Activated CD4-positive, alpha-beta T cell treated with anti-CD3 and anti-CD28 coated beads, Interleukin-2, amount 50 U/mL, for 48 hours (primary cell): ENCODE measurements at regions not wholly inside any gene's neighbourhood (a gene's known extent, or its start where the extent isn't known, plus 50 kb on each side); places are given as distances from the start of the nearest gene placed in this dataset.

Experiments used
- DNase-seq, 2 experiments: peaks; one replicate each; pipeline ENCODE4 v3.0.0-alpha.2; 2020

DNA sequence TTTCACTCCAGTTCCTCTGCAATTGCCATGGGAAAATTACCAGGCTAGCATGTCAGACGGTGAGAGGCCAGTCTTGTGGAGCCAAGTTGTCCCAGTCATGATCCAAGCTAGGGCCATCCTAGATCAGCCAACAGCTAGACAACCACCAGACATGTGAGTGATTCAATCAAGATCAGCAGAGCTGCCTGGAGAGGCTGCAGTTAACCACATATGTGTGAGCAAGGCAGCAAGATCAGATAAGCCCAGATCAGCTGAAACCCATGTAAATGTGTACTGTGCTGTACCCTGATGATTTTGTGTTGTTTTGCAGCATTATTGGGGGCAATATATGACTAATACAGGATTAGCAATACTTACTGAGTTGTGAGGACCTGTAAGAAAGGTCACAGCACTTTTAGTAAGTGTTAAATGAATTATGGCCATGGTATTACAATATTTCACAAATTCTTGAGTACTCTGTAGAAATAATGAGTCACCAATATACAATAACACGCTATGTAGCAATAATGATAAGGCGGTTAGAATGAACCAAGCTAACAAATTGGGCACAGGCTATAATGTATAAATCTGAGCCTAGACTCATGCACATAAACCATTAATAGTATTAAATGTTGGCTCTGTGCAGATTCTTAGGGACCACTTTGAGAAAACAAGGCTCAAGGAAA, 91.4 kb downstream of the SUDS3 start:
- no peak for DNase-seq

DNA sequence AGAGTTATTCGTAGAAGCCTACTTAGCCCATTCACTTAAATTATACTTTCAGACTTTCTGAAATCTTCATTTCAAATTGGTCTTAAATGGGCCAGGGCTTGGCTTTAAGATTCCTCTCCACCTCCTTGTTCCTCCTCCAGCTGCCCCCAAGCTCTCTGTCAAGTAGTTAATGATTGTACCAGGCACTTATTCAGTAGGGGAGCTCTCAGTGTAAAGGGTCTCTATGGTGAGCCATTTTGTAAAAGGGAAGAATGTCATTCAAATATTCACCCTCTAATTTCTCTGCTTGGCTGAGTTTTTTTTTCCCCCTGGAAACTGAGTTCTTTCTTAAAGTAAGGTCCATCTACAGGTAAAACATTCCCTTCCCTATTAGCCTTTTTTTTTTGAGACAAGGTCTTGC, 96.6 kb downstream of the SUDS3 start:
- no peak for DNase-seq

DNA sequence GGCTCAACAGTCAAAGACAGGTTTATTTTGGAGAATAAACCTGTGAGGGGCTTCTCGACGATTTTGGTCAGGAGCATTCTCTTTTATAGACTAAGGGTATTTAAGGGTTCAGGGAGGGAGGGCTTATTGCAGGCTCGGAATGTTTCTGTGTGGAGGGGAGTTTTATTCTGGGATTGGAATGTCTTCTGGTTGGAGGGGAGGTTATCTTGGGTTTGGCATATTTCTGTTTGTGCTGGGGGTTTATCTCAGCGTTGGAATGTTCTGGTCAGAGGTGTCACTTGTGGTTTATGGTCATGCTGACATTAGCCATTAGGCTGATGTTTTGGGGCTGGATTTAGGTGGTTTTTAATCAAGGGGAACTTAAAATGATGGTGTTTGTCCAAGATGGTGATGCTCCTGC, 103.9 kb downstream of the SUDS3 start:
- DNase-seq: no peak

DNA sequence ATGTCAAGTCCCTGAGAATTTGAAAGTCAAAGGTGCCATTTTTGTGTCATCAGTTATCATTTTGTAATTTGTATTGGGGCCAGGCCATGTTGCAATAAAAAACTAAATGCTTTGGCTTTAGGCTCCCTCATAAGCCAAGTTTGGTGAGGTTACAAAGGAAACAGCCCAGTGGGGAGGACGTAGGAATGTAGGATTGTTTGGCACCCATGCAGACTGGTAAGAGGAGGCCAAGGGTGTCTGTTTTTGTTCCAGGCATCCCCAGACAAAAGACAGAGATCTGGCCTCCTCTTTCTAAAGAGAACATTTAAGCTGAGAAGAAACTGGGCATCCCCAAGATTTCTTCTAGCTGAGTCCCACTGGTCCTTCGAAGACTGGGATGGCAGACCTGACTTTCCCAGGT, 111.7 kb downstream of the SUDS3 start:
- DNase-seq: no peak

GRCh38 chr12:118493962-118494361, 117.6 kb downstream of the SUDS3 start:
- DNase-seq: no peak

- DNase-seq: no peak
These were observed 118.4 kb downstream of the SUDS3 start for GRCh38 chr12:118494776-118495175.

GRCh38 chr12:118495296-118495695, 118.9 kb downstream of the SUDS3 start:
- DNase-seq: no peak

DNA sequence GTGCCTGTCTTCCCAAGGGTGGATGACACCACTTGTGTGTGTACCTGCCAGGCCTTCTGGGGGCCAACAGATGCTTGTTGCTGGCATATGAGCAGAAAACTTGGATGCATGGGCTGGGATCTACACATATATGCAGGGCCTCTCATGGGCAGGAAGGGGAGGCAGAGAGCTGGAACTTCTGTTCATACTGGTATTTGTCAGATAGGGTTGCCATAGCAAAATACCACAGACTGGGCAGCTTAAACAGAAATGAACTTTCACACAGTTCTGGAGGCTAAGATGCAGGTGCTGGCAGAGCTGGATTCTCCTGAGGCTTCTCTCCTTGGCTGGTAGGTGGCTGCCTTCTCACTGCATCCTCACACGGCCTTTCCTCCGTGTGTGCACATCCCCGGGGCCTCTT, 121.8 kb downstream of the SUDS3 start:
- DNase-seq: no peak

DNA sequence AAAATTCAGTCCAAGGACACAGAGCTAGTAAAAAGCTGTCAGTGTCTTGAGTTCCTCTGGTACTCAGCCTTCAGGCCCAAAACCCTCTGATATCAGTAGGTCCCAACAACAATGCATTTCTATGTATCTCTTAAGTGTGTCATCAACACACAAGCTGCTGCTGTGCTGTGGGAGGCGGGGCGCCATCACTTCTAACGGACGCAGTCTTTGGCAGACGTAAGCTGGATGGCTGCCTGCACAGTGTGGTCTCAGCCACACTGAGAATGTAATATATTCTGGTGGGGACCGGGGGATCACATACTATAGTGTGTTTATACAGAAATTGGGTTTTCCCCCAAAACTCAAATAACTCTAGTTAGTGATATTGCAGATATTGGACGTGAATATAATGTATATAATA, 123.9 kb downstream of the SUDS3 start:
- no peak for DNase-seq

DNA sequence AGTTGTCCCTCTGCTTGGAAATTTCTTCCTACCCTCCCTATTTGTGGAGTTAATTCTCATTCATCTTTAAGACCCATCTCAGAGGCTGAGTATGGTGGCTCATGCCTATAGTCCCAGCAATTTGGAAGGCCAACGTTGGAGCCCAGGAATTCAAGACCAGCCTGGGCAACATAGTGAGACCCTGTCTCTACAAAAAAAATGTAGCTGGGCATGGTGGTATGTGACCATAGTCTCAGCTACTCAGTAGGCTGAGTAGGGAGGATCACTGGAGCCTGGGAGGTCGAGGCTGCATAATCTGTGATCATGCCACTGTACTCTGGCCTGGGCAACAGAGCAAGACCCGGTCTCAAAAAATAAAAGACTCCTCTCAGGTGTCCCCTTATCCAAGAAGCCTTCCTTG, 125.1 kb downstream of the SUDS3 start:
- no peak for DNase-seq

GRCh38 chr12:118503476-118503875, 127.1 kb downstream of the SUDS3 start:
- DNase-seq: no peak

- DNase-seq: no peak
These were observed 136.3 kb downstream of the SUDS3 start for GRCh38 chr12:118512669-118513068.

DNA sequence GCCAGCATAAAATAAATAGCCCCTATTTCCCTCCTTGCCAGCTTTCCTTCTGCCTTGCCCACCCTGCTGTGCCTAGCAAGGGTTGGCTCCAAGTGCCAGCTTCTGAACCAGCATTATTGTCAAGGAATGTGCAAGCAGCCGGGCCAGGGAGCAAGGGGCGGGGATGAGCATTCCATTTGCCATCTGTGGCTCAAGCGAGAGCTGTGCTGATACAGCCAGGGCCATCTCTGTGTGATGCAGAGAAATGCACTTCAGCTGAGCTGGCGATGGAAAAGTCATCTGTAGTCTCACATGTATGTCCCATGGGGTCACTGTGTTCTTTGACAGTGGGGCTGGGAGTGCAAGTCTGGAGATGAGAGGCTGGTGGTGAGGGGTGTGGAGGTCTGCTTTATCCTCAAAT, 137.3 kb downstream of the SUDS3 start:
- DNase-seq: no peak

DNA sequence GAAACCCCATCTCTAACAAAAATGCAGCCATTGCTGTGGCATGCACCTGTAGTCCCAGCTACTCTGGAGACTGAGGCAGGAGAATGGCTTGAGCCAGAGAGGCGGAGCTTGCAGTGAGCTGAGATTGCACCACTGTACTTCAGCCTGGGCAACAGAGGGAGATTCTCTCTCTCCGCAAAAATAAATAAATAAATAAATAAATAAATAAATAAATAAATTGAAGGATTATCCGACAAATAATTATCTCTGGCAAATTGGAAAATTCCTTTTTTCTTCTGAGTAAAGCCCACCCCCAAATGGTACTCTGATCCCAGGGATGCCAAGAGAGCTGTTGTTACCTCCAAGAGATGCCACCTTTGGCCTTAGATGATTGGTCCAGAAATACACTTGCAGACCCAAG, 137.9 kb downstream of the SUDS3 start:
- no peak for DNase-seq

GRCh38 chr12:118520214-118521035, 144.1 kb downstream of the SUDS3 start:
- DNase-seq: no peak

GRCh38 chr12:118521036-118521370, 144.6 kb downstream of the SUDS3 start:
- no peak for DNase-seq

GRCh38 chr12:118524446-118524845, 148.1 kb downstream of the SUDS3 start:
- DNase-seq: no peak

- DNase-seq: no peak
These were observed 148.9 kb downstream of the SUDS3 start for GRCh38 chr12:118525216-118525615.

DNA sequence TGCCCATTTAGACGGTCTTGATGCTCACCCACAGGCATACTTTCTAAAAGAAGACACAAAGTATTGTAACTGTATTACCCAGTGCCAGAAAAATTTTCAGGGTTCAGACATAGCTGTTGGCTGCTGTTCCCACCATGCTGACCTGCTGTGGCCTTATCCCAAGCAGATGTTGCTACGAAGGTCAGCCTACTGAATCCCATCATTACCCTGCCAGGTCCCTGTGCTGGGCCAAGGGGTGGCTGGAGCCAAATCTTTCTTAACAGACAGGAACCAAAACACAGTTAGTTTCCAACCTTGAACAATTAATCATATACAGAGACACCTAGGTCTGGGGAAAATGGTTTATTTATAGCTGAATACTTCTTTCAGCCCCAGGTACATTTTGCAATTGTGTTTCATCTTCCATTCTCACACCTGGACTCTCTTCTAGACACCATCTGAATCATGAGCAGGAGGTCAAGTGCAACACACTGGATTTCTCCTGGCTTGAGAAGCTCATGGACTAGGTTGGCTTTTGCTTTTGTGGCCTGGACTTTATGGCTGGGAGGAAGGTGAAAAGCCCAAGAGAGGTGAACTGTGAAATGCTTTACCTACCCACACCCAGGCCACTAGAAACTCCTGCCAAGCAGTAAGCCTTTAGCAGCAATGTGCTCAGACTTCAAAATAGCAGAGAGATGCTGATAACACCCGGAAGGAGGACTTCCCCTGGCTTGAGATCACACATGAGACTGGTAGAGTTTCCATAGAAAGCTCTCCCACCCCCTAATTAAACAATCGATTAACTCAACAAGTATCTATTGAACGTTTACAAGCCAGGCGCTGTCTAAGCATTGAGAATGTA, 150.1 kb downstream of the SUDS3 start:
- no peak for DNase-seq

- DNase-seq: no peak
These were observed 151.0 kb downstream of the SUDS3 start for GRCh38 chr12:118527310-118527709.

DNA sequence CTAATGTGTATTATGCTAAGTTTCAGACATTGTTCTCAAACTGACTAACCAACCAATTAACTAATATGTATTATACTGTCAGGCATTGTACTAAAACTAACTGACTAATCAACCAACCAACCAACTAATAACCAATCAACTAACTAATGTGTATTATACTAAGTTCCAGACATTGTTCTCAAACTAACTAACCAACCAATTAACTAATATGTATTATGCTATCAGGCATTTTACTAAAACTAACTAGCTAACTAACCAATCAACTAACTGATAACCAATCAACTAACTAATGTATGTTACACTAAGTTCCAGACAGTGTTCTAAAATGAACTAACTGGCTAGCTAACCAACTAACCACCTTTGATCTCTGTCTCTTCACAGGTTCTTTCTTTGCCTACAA, 152.3 kb downstream of the SUDS3 start:
- no peak for DNase-seq

GRCh38 chr12:118534003-118534402, 157.6 kb downstream of the SUDS3 start:
- no peak for DNase-seq

GRCh38 chr12:118536306-118536906, 160.1 kb downstream of the SUDS3 start:
- DNase-seq: no peak
